HCT116 (cell line): ENCODE measurements at regions not wholly inside any gene's neighbourhood (a gene's known extent, or its start where the extent isn't known, plus 50 kb on each side); places are given as distances from the start of the nearest gene placed in this dataset.

Source experiments
- EZH2 ChIP-seq: fragments of 200-600 bp; sonication (generic); IDR thresholded peaks from 2 replicates; pipeline ENCODE4 v1.6.1; 2017; ENCODE audit warnings: antibody characterized with exemption, mixed run types
- FOSL1 ChIP-seq: IDR thresholded peaks from 2 replicates; pipeline ENCODE4 v1.6.1; 2012; ENCODE audit warnings: low read depth
- JUND ChIP-seq: IDR thresholded peaks from 2 replicates; pipeline ENCODE4 v1.6.1; 2012
- POLR2A ChIP-seq: IDR thresholded peaks from 2 replicates; pipeline ENCODE4 v1.7.0; 2011; ENCODE audit warnings: borderline replicate concordance; ENCODE audit not compliant: insufficient read depth, insufficient read length; ENCODE audit errors: extremely low read depth
- RAD21 ChIP-seq: IDR thresholded peaks from 2 replicates; pipeline ENCODE4 v1.6.1; 2012; ENCODE audit warnings: low read depth, mild to moderate bottlenecking
- TCF7L2 ChIP-seq: IDR thresholded peaks from 2 replicates; pipeline ENCODE4 v1.7.0; 2011; ENCODE audit warnings: borderline replicate concordance, inconsistent platforms; ENCODE audit not compliant: insufficient read depth, insufficient read length; ENCODE audit errors: extremely low read depth
- YY1 ChIP-seq: IDR thresholded peaks from 2 replicates; pipeline ENCODE4 v1.6.1; 2011; ENCODE audit warnings: low read length, low read depth, moderate library complexity, mild to moderate bottlenecking; ENCODE audit not compliant: insufficient replicate concordance; ENCODE audit errors: extremely low read depth
- TF ChIP-seq, protein P1 (sequence below): IDR thresholded peaks from 2 replicates; pipeline ENCODE4 v1.6.1; 2011; ENCODE audit warnings: mild to moderate bottlenecking, low read length, moderate library complexity; ENCODE audit not compliant: insufficient replicate concordance; ENCODE audit errors: extremely low read depth
- TF ChIP-seq, protein P2 (sequence below), 3 experiments: fragments of 200-600 bp in 1 of 3; sonication (generic) in 1 of 3; IDR thresholded peaks in 2 of 3; conservative IDR thresholded peaks in 1 of 3; 2 replicates each; pipeline ENCODE4 v1.5.1; 2012 to 2017; ENCODE audit warnings: low read depth in 2 of 3, low read length in 2 of 3, antibody characterized with exemption in 1 of 3, borderline replicate concordance in 1 of 3, control low read depth in 1 of 3, mild to moderate bottlenecking in 1 of 3, mixed read lengths in 1 of 3, mixed run types in 1 of 3, moderate library complexity in 1 of 3; ENCODE audit not compliant: insufficient read depth in 1 of 3

DNA sequence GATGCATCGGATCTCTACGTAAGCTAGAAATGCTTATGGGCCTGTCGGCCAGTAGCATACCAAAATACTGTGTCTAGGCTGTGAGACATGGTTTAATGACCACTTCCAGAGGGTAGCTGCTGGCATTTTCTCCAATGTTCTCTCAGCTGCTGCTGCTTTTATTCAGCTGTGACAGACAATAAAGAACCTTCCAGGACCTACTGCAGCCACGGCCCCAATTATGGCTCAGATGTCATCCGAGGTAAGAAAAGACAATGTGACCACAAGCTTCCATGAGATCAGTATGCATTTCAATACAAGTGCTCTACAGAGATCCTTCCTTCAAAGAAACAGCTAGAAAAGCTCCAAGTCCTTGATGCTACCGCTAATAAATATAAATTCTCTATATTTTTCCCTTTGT lies 256.2 kb downstream of the SDHAF3 start:
- TF ChIP-seq POLR2A (no peak), EZH2 (no peak), FOSL1 (no peak), TCF7L2 (no peak), YY1 (no peak), JUND (no peak), RAD21 (no peak)
- TF ChIP-seq, protein P1, sequence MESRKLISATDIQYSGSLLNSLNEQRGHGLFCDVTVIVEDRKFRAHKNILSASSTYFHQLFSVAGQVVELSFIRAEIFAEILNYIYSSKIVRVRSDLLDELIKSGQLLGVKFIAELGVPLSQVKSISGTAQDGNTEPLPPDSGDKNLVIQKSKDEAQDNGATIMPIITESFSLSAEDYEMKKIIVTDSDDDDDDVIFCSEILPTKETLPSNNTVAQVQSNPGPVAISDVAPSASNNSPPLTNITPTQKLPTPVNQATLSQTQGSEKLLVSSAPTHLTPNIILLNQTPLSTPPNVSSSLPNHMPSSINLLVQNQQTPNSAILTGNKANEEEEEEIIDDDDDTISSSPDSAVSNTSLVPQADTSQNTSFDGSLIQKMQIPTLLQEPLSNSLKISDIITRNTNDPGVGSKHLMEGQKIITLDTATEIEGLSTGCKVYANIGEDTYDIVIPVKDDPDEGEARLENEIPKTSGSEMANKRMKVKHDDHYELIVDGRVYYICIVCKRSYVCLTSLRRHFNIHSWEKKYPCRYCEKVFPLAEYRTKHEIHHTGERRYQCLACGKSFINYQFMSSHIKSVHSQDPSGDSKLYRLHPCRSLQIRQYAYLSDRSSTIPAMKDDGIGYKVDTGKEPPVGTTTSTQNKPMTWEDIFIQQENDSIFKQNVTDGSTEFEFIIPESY = no peak
- TF ChIP-seq, protein P2, sequence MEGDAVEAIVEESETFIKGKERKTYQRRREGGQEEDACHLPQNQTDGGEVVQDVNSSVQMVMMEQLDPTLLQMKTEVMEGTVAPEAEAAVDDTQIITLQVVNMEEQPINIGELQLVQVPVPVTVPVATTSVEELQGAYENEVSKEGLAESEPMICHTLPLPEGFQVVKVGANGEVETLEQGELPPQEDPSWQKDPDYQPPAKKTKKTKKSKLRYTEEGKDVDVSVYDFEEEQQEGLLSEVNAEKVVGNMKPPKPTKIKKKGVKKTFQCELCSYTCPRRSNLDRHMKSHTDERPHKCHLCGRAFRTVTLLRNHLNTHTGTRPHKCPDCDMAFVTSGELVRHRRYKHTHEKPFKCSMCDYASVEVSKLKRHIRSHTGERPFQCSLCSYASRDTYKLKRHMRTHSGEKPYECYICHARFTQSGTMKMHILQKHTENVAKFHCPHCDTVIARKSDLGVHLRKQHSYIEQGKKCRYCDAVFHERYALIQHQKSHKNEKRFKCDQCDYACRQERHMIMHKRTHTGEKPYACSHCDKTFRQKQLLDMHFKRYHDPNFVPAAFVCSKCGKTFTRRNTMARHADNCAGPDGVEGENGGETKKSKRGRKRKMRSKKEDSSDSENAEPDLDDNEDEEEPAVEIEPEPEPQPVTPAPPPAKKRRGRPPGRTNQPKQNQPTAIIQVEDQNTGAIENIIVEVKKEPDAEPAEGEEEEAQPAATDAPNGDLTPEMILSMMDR (IDR thresholded peaks at IDR 0.05 in 2 of 3, conservative IDR thresholded peaks at IDR 0.05 in 1 of 3; ENCODE audit: borderline replicate concordance in 1 of 3, insufficient read depth in 1 of 3, low read depth in 2 of 3, low read length in 2 of 3) = no peak
